Panc1 (cell line): ENCODE measurements at regions not wholly inside any gene's neighbourhood (a gene's known extent, or its start where the extent isn't known, plus 50 kb on each side); places are given as distances from the start of the nearest gene placed in this dataset.

Experiments
- ATAC-seq: fragments of 200-7000 bp; cut with Tn5 transposase; 2 replicates; pipeline ENCODE4 v1.9.1; 2020; ENCODE audit warnings: mild to moderate bottlenecking, moderate library complexity
- BruUV-seq: library from RNA; stranded (reverse); fragments of 400-500 nt; replicated peaks from 2 replicates; lab custom pipeline; 2021; lab: Mats Ljungman, UMichigan
- CTCF ChIA-PET: fragments of 300-600 bp; sonication (Branson Sonifier 250); formaldehyde crosslinking; loops from one replicate; lab custom pipeline; 2022; ENCODE audit warnings: antibody characterized with exemption; lab: Charles Lee
- POLR2A ChIA-PET: fragments of 300-600 bp; sonication (Branson Sonifier 250); formaldehyde crosslinking; loops from one replicate; lab custom pipeline; 2022; ENCODE audit warnings: antibody characterized with exemption; lab: Charles Lee
- DNase-seq: peaks from one replicate; pipeline ENCODE4 v3.0.0-alpha.2; 2010; ENCODE audit warnings: low read depth, low spot score
- H3K27ac ChIP-seq: 2 replicates; pipeline ENCODE4 v1.5.1; 2011; ENCODE audit warnings: mild to moderate bottlenecking, low read length, inconsistent platforms
- H3K27me3 ChIP-seq: fragments of 200-500 bp; sonication (Bioruptor generic); 2 replicates; pipeline ENCODE4 v1.6.0; 2014; ENCODE audit warnings: low read length, inconsistent platforms; ENCODE audit not compliant: control insufficient read depth, insufficient read depth
- H3K36me3 ChIP-seq: fragments of 200-500 bp; sonication (Bioruptor generic); 2 replicates; pipeline ENCODE4 v1.5.1; 2014; ENCODE audit warnings: inconsistent platforms, mild to moderate bottlenecking, low read length, moderate library complexity; ENCODE audit not compliant: control insufficient read depth, insufficient read depth
- H3K4me1 ChIP-seq: 2 replicates; pipeline ENCODE4 v1.5.1; 2011; ENCODE audit warnings: inconsistent platforms, mild to moderate bottlenecking, low read length, moderate library complexity; ENCODE audit not compliant: control insufficient read depth, insufficient read depth
- H3K4me3 ChIP-seq, 2 experiments: 2 replicates each; pipeline ENCODE4 v1.5.1; 2011 to 2012; ENCODE audit warnings: low read depth in 2 of 2, low read length in 2 of 2, mild to moderate bottlenecking in 2 of 2, inconsistent platforms in 1 of 2, moderate library complexity in 1 of 2
- H3K9me3 ChIP-seq: fragments of 200-500 bp; sonication (Bioruptor generic); 2 replicates; pipeline ENCODE4 v1.5.1; 2014; ENCODE audit warnings: low read depth, mild to moderate bottlenecking, inconsistent platforms, low read length, moderate library complexity; ENCODE audit not compliant: control insufficient read depth, insufficient read depth
- POLR2AphosphoS5 ChIP-seq: IDR thresholded peaks from 2 replicates; pipeline ENCODE4 v1.6.1; 2012; ENCODE audit warnings: mild to moderate bottlenecking, low read depth, low read length, moderate library complexity
- SIN3A ChIP-seq: IDR thresholded peaks from 2 replicates; pipeline ENCODE4 v1.6.1; 2012; ENCODE audit warnings: low read depth, mild to moderate bottlenecking, low read length, moderate library complexity, borderline replicate concordance; ENCODE audit not compliant: insufficient read depth
- TCF7L2 ChIP-seq: IDR thresholded peaks from 2 replicates; pipeline ENCODE4 v1.6.1; 2011; ENCODE audit warnings: mild to moderate bottlenecking, low read depth, low read length, inconsistent platforms
- in situ Hi-C: cut with HindIII; loops from 2 replicates; pipeline ENCODE4 v1.10.0; 2016; ENCODE audit warnings: low sequenced_read_pairs, low pct_unique_long_range_greater_than_20kb
- intact Hi-C: fragments of 100-400 bp; cut with micrococcal nuclease; formaldehyde crosslinking; loops from one replicate; pipeline ENCODE4 v1.10.0; 2022; ENCODE audit not compliant: unreplicated experiment
- TF ChIP-seq, protein P1 (sequence below), 2 experiments: IDR thresholded peaks; 2 replicates each; pipeline ENCODE4 v1.6.1; 2011 to 2012; ENCODE audit warnings: low read depth in 2 of 2, control low read depth in 1 of 2, low read length in 1 of 2, mild to moderate bottlenecking in 1 of 2, moderate library complexity in 1 of 2; ENCODE audit not compliant: insufficient read depth in 1 of 2
- TF ChIP-seq, protein P2 (sequence below): fragments of 450-650 bp; IDR thresholded peaks from 2 replicates; pipeline ENCODE4 v1.5.1; 2017; ENCODE audit warnings: mild to moderate bottlenecking

DNA sequence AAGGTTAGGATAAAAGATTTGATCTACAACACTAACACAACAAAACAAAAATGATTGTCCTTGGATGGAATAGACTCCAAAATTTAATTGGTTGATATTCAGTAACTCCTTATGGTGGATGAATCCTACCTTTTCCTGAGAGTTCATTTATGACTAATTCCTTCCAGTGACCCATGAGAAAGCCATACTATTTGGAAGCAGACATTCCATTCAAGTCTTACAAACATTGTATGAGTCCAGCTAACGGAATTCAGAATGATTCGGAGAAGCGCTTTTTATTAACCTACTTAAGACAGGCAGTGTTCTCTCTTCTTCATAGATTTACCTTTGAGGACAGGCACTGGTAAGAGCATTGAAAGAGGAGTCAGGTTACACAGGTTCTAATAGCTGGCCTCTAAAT is 155.6 kb upstream of the ZNF648 start:
- BruUV-seq, result no TSS peak
- Histone ChIP-seq H3K27ac (no peak overlapping the region), H3K9me3 (no peaks in the 10 kb centered on the region), H3K27me3 (no peaks in the 10 kb centered on the region), H3K4me3 (no peak overlapping the region), H3K4me1 (no peaks in the 10 kb centered on the region), H3K36me3 (no peaks in the 10 kb centered on the region)
- intact Hi-C loops, result no loop called here
- TF ChIP-seq TCF7L2, result no peak
- TF ChIP-seq POLR2AphosphoS5, result no peak
- TF ChIP-seq, protein P1, sequence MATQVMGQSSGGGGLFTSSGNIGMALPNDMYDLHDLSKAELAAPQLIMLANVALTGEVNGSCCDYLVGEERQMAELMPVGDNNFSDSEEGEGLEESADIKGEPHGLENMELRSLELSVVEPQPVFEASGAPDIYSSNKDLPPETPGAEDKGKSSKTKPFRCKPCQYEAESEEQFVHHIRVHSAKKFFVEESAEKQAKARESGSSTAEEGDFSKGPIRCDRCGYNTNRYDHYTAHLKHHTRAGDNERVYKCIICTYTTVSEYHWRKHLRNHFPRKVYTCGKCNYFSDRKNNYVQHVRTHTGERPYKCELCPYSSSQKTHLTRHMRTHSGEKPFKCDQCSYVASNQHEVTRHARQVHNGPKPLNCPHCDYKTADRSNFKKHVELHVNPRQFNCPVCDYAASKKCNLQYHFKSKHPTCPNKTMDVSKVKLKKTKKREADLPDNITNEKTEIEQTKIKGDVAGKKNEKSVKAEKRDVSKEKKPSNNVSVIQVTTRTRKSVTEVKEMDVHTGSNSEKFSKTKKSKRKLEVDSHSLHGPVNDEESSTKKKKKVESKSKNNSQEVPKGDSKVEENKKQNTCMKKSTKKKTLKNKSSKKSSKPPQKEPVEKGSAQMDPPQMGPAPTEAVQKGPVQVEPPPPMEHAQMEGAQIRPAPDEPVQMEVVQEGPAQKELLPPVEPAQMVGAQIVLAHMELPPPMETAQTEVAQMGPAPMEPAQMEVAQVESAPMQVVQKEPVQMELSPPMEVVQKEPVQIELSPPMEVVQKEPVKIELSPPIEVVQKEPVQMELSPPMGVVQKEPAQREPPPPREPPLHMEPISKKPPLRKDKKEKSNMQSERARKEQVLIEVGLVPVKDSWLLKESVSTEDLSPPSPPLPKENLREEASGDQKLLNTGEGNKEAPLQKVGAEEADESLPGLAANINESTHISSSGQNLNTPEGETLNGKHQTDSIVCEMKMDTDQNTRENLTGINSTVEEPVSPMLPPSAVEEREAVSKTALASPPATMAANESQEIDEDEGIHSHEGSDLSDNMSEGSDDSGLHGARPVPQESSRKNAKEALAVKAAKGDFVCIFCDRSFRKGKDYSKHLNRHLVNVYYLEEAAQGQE (IDR thresholded peaks at IDR 0.05; ENCODE audit: insufficient read depth in 1 of 2, low read depth in 2 of 2, low read length in 1 of 2), result no peak
- TF ChIP-seq SIN3A, result no peak
- TF ChIP-seq, protein P2, sequence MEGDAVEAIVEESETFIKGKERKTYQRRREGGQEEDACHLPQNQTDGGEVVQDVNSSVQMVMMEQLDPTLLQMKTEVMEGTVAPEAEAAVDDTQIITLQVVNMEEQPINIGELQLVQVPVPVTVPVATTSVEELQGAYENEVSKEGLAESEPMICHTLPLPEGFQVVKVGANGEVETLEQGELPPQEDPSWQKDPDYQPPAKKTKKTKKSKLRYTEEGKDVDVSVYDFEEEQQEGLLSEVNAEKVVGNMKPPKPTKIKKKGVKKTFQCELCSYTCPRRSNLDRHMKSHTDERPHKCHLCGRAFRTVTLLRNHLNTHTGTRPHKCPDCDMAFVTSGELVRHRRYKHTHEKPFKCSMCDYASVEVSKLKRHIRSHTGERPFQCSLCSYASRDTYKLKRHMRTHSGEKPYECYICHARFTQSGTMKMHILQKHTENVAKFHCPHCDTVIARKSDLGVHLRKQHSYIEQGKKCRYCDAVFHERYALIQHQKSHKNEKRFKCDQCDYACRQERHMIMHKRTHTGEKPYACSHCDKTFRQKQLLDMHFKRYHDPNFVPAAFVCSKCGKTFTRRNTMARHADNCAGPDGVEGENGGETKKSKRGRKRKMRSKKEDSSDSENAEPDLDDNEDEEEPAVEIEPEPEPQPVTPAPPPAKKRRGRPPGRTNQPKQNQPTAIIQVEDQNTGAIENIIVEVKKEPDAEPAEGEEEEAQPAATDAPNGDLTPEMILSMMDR, result no peak
- POLR2A ChIA-PET, result no interaction called here
- CTCF ChIA-PET, result no interaction called here
- DNase-seq (no peak), ATAC-seq (no peak)
- in situ Hi-C loops, result no loop called here

DNA sequence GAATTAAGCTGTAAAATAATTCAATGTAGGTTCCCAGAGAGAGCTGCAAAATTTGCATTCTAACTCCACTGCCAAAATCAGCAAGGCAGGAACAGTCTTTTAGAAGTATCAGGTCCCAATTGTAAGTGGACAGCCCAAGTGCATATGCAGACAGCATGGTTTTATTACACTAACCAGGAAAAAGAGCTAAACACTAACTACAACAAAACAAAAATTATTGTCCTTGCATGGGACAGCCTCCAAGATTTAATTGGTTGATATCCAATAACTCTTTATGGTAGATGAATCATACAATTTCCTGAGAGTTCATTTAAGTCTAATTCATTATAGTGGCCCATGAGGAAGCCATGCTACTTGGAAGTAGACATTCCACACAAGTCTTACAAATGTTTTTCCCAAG is 154.3 kb upstream of the ZNF648 start:
- POLR2A ChIA-PET, result no interaction called here
- no peaks in the 10 kb centered on the region for H3K4me1 ChIP-seq
- H3K9me3 ChIP-seq, result no peaks in the 10 kb centered on the region
- in situ Hi-C loops (no loop called here), intact Hi-C loops (no loop called here)
- no TSS peak for BruUV-seq
- H3K27ac ChIP-seq, result no peak overlapping the region
- no peak overlapping the region for H3K4me3 ChIP-seq
- TF ChIP-seq SIN3A (no peak), POLR2AphosphoS5 (no peak)
- TF ChIP-seq, protein P2, result no peak
- TF ChIP-seq, protein P1 (IDR thresholded peaks at IDR 0.05; ENCODE audit: insufficient read depth in 1 of 2, low read depth in 2 of 2, low read length in 1 of 2), result no peak
- no peaks in the 10 kb centered on the region for H3K36me3 ChIP-seq
- H3K27me3 ChIP-seq, result no peaks in the 10 kb centered on the region
- DNase-seq (no peak), ATAC-seq (no peak)
- CTCF ChIA-PET, result no interaction called here
